NCI-H226 (cell line): ENCODE measurements at regions not wholly inside any gene's neighbourhood (a gene's known extent, or its start where the extent isn't known, plus 50 kb on each side); places are given as distances from the start of the nearest gene placed in this dataset.

Experiments
- DNase-seq: peaks from one replicate; pipeline ENCODE4 v3.0.0-alpha.2; 2015

DNA sequence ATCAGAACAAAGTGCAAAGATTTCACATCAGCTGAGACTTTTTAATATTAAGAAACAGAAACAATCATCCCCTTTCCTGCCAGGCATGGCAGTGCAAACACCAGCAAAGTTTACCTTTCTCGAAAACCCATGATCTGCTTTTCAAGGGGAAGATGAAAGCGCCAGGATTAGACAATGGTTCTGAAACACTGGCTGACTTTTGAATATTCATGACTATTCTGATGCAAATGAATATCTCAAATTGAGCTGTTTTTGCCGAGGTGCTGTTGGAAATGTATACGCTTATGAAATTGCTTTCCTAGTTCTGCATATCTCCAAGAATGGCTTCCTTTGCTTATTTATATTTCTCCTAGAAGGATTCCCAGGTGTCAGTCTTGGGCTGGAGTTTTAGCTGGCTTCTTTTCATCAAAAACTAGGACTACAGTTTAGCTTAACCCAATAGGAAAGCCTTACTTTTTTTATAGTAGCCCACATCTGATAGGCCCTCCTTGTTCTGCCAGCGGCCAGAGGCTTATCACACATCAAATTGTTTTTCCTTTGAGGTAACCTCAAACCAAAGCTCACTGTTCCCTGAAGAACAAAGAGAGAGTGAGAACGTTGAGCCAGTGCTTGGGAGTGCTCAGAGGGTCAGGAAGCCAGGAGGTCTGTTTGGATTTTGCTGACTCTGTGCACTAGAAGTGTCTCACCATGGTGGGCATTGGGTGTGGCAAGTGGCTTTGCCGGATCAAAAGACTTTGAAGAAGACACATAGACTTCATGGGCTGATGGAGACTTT lies 74.0 kb upstream of the PLCL2 start:
- no peak for DNase-seq

DNA sequence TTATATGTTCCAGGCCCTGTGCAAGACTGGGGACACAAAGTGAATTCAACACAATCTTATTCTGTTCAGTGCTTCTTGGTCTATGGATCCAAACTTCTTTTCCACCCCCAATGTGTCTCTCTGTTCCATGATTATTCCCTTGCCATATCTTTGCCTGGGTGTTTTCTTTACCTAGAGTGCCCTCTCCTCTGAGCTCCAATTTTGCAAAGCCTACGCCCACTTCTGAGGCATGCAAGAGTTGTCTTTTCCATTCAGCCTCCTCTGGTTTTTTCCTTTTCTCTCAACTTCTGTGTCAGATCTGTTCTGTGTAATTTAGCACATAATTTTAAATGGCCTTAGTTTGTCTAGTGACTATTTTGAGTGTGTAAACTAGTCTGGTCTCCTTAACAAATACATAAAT lies 72.8 kb upstream of the PLCL2 start:
- DNase-seq: no peak

DNA sequence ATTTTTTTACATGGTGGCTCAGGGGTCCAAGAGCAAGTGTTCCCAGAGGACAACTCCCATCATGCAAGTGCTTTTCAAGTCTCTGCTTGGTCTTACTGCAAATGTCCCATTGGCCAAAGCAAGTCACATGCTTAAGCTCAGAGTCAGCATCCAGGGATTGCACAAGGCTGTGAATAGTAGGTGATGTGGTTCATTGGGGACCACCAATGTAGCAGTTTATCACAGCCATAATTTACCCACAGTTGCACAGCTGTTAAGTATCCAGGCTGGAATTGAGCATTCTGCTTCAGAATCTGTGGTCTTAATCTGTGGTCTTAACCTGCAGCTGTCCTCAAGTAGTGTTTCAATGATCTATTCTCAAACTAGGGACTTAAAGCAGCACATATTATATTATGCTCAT lies 71.4 kb upstream of the PLCL2 start:
- no peak for DNase-seq

DNA sequence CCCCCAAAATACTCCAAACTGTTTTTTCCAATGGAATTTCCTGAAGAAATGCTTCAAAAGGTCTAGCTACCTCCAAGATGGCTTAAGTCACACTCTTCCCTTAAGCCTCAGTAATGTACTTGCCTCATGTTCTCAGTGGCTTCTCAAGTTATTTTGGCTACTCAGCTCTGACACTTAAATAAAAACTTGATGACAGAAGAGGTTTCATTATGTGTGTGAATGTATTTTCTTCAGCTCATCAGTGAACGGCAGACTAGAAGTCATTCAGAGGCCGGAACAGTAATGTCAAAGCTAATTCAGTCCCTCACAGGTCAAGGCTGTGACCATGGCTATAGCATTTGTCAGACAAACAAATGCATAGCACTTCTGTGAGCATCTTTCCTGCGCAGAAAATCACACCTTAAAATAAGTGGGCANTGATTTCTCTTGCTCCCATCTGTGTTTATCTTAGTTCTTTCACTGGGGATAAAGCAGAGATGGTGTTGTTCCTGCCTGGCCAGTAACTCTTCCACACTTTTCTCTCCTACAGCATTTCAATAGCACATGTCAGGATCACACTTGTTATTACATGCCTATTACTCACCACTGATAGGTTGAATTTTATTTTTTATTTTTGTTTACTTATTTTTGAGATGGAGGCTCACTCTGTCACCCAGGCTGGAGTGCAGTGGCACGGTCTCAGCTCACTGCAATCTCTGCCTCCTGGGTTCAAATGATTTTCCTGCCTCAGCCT lies 68.5 kb upstream of the PLCL2 start:
- DNase-seq: no peak

DNA sequence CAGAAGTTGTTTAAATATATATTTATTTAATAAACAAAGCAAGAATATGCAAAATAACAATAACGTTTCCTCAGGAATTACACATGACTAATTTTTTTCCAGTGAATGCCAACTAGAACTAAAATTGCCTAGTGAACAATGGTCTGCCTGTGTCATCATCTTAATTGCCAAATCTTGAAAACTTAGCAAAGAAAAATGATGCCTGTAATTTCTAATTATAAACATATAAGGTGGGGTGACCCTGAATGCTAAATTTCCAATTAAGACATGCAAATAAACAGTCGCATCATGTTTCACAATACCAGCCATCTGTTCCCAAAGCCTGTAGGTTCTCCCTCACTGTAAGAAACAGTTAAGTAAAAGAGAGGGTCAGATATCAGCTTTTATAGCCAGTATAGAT lies 67.6 kb upstream of the PLCL2 start:
- DNase-seq: no peak

DNA sequence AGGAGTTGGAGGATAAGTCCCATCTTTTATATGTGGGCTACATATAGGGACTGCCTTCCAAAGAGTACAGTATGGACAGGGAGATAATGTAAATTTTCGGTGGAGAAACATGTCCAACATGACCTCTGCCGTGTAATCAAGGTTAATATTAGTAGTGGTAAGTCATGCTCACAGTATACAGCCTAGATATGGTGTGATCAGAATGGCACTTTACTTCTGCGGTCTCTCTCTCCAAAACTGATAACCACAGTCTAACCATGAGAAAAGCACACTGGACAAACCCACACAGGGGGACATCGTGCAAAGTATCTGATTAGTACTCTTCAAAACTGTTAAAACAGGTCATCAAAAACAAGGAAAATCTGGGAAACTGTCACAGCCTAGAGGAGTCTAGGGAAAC lies 66.6 kb upstream of the PLCL2 start:
- DNase-seq: no peak

DNA sequence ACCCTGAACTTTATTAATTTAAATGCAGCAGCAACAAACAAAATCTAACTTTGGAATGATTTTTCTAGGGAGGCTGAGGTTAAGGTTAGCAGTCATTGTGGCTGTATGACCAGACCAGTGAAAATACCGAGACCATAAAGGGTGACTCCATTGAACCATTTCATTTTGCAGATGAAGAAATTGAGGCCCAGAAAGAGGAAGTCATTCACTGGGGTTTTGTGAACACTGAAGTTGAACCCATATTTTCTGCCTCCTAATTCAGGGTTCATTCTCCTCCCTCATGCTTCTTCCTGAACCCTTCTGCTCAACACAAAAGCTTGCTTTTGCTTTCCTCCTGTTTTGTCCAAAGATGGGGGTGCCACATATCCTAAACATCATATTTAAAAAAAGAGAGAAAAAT lies 65.8 kb upstream of the PLCL2 start:
- no peak for DNase-seq

DNA sequence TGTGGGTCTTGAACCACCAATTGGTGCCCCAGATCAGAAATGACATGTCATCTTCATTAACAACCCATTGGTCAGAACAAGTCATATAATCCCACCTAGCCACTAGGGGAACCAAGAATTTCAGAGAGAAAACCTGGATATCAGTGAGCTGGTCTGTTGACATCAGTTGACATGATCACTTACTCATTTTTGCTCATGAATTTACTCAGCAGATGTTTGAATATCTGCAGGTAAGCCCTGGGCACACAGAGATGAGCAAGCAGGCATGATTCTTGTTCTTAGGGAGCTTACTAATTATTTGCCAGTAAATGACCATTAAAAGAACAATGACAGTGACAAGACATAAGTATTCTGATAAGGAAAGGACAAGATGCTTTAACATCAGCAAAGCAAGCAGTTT lies 64.3 kb upstream of the PLCL2 start:
- no peak for DNase-seq

DNA sequence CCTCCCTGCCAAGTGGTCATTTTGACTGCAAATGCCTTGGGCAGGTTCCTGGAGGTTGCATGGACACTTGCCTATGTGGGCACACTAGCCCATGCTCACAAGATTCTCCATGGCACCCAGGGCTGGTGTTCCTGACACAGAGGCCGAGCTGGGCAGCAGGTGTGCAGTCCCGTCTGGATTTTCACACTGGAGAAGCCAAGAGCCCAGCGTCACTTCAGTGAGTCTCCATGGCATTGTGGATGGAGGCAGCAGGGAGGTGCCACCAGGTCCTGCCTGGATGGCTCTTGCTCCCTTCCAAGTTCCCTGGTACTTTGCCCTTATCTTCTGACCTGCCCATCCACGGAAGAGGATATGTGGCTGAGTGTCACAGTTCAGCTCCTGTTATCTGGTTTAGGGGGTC lies 63.7 kb upstream of the PLCL2 start:
- no peak for DNase-seq

DNA sequence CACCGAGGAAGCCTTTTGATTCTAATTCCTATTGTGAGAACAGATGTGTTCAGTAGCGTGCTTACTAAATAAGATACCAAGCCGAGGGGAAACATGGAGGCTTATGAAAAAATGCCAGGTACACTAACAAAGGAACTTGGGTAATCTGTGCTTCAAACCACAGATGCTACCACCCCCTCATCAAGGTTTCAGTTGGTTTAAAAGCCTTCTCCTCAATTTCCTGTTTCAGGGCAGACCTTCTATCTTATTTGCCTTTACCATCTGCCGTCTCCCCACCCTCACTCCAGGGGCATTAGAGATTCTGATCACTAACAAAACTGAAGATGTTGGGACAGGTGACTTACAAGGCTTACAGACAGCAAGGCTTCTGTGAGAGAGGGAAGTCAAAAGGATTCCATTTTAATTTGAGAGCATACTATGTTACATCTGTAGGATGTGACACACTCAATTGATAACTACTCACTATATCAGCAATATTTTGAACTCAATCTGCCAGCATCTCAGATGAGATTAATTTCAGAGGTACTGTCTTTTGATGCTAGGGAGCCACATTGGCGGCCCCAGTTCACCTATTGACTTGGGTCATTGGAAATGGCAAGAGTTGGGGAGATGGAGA lies 60.6 kb upstream of the PLCL2 start:
- no peak for DNase-seq

DNA sequence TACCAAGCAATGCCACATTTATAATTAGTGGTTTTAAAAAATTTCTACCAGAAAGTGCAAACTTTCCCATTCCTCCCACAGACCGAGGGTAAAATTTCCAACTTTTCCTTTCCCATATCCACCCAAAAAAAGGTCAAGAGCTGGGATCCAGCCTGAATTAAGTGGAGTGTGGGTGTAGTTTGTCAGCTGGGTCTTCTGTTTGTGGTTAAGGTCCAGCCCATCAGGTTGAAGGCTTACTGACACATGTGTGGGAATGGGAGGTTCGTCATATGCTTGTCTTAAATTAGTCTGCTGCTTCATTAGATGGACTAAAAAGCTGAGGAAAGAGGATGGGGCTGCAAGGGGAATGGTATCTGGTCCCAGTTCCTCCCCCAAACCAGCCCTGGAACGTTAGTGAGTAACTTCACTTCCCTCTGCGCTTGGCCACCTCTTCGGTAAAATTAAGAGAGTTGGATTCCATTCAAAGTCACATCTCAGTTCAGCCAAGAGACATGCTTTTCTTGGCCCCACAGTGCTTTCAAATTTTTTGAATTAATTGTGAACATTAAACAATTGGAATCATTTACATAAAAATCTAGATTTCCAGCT lies 59.0 kb upstream of the PLCL2 start:
- no peak for DNase-seq

DNA sequence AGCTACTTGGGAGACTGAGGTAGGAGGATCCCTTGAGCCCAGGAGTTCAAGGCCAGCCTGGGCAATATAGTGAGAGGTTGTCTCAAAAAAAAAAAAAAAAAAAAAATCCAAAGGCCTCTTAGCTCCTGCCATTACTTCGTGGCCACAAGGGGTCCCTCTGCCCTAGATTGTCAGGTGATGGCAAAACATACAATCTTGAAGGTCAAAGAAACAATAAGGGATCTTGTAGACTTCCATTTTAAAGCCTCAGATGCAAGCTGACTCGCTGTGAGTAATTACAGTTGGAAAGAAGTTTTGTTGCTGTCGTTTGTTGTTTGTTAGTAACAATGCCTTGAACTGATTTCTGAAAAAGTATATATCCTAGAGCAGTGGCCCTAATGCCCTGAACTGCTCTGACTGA lies 55.9 kb upstream of the PLCL2 start:
- peak; percentile 60 for DNase-seq

DNA sequence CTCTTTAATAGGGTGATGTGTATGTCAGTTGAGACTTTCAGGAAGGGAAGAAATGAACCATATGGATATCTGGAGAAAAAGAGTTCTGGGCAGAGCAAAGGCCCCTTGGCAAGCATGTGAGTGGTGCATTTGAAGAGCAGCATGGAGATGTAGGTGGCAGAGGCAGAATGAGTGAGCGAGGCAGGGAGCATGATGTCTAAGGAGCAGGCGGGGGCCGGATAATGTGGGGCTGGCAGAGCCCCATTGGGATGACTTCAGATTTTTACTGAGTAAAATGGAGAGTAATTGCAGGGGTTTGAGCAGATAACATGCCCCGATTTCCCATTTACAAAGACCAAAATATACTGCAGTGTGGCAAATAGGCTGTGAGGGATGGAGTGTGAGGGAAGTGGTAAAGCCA lies 52.9 kb upstream of the PLCL2 start:
- DNase-seq: no peak

DNA sequence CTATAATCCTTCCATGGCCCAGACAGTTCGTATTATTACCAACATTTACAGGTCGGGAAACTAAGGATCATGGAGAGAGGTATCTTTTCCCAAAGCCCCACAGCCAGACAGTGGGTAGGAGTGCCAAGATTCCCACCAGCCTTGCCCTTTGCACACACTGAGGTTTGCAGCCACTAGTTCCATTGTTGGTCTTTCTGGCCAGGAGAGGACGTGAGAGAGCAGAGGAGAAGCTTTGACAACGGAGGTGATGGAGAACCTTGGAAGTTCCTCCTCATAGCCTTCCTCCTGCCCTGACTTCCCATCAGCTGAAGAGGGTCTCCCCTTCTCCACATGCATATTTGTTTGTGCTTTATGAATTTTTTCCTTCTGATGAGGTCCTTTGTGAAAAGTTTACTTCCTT lies 50.5 kb upstream of the PLCL2 start:
- no peak for DNase-seq

DNA sequence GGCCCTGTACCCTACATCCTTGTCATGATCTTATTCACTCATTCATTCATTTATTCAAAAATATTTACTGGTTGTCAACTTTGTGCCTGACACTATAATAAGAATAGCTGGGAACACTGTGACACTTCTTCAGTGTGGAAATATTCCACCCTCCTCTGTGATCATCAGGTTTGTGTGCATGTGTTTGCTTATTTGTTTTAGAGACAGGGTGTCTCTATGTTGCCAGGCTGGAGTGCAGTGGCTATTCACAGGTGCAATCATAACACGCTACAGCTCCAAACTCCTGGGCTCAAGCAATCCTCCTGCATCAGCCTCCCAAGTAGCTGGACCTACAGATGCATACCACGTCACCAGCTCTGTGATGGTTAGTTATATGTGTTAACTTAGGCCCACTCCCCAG lies 50.0 kb upstream of the PLCL2 start:
- DNase-seq: no peak
